ENCODE measurements at regions not wholly inside any gene's neighbourhood (a gene's known extent, or its start where the extent isn't known, plus 50 kb on each side); places are given as distances from the start of the nearest gene placed in this dataset.

- no peak for DNase-seq
- WGBS, 5 donors: 59 to 71% (median 68%) methylated on average over 3 of the region's 3 CpGs
- Histone ChIP-seq H3K27ac (no peak overlapping the region), H3K36me3 (no peaks in the 10 kb centered on the region), H3K4me3 (no peak overlapping the region), H3K27me3 (no peaks in the 10 kb centered on the region), H3K9me3 (no peaks in the 10 kb centered on the region), H3K4me1 (no peaks in the 10 kb centered on the region)
- TF ChIP-seq CTCF (IDR thresholded peaks at IDR 0.05): no peak
- TF ChIP-seq POLR2AphosphoS5 (IDR thresholded peaks at IDR 0.05): no peak
- no peak for TF ChIP-seq EP300 (IDR thresholded peaks at IDR 0.05)
- no peak for TF ChIP-seq POLR2A (IDR thresholded peaks at IDR 0.05)
- intact Hi-C loops (cut with DNase I; ENCODE audit: low total_unique reads): no loop called here
These were observed 94.6 kb upstream of the ITGA4 start for GRCh38 chr2:181362561-181362960.

- no peaks in the 10 kb centered on the region for H3K27me3 ChIP-seq
- intact Hi-C loops (cut with DNase I; ENCODE audit: low total_unique reads): no loop called here
These were observed 94.0 kb upstream of the ITGA4 start for GRCh38 chr2:181363164-181363563.

GRCh38 chr2:181364492-181365170 is 92.6 kb upstream of the ITGA4 start:
- Histone ChIP-seq H3K27me3 (no peaks in the 10 kb centered on the region), H3K36me3 (no peaks in the 10 kb centered on the region), H3K27ac (no peak overlapping the region), H3K4me1 (no peaks in the 10 kb centered on the region), H3K4me3 (no peak overlapping the region), H3K9me3 (no peaks in the 10 kb centered on the region)
- WGBS, 5 donors: 79 to 83% (median 82%) methylated on average over 8 of the region's 8 CpGs
- intact Hi-C loops (cut with DNase I; ENCODE audit: low total_unique reads): no loop called here
- no peak for TF ChIP-seq CTCF (IDR thresholded peaks at IDR 0.05)
- DNase-seq: no peak

More at GRCh38 chr2:181363164-181363563, 94.0 kb upstream of the ITGA4 start:
- DNase-seq: no peak
- TF ChIP-seq CTCF (IDR thresholded peaks at IDR 0.05): no peak
- no peak for TF ChIP-seq POLR2A (IDR thresholded peaks at IDR 0.05)
- no peak for TF ChIP-seq EP300 (IDR thresholded peaks at IDR 0.05)
- TF ChIP-seq POLR2AphosphoS5 (IDR thresholded peaks at IDR 0.05): no peak
- Histone ChIP-seq H3K4me1 (no peaks in the 10 kb centered on the region), H3K36me3 (no peaks in the 10 kb centered on the region), H3K27ac (no peak overlapping the region), H3K4me3 (no peak overlapping the region), H3K9me3 (no peaks in the 10 kb centered on the region)

- no peak for DNase-seq
- WGBS, 5 donors: 63 to 75% (median 72%) methylated on average over 4 of the region's 4 CpGs
- TF ChIP-seq POLR2AphosphoS5 (IDR thresholded peaks at IDR 0.05) (no peak), CTCF (IDR thresholded peaks at IDR 0.05) (no peak), EP300 (IDR thresholded peaks at IDR 0.05) (no peak), POLR2A (IDR thresholded peaks at IDR 0.05) (no peak)
- H3K4me1 ChIP-seq: peaks cover 0 to 4% (median 0%) of the 10 kb centered on the region in 4 donors
- H3K9me3 ChIP-seq: no peaks in the 10 kb centered on the region
- no peaks in the 10 kb centered on the region for H3K27me3 ChIP-seq
- intact Hi-C loops (cut with DNase I; ENCODE audit: low total_unique reads): no loop called here
- H3K27ac ChIP-seq: no peak overlapping the region
- no peaks in the 10 kb centered on the region for H3K36me3 ChIP-seq
- H3K4me3 ChIP-seq: no peak overlapping the region
These were observed 90.5 kb upstream of the ITGA4 start for GRCh38 chr2:181366675-181367175.

All from stomach (tissue), 8 donors.